ENCODE measurements at regions not wholly inside any gene's neighbourhood (a gene's known extent, or its start where the extent isn't known, plus 50 kb on each side); places are given as distances from the start of the nearest gene placed in this dataset.

DNA sequence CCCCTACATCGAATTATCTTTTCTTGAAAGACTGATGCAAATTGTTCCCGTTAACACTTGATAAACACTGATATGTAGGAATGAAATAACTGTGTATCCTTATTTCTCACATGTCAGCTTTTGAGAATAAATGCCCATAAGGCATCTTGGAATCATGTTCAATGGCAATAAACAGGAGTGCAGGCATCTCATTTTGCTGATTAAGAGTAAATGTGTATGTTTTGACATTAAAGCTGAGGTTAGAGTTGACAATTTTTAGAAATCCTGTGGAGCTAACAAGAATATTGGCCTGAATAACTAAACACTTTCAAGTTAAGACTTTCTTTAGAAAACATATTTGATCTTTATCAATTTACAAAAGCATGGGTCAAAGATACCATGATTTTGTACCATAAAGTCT is 646.2 kb upstream of the MIR17HG start:
- Mint-ChIP-seq H3K27ac (no peak overlapping the region), H3K4me3 (no peak overlapping the region), H3K4me1 (no peaks in the 10 kb centered on the region), H3K36me3 (ENCODE audit: low read depth) (no peaks in the 10 kb centered on the region), H3K27me3 (no peaks in the 10 kb centered on the region)
- DNase-seq (no peak), ATAC-seq (no peak)
- no peaks in the 10 kb centered on the region for H3K9me3 ChIP-seq (ENCODE audit: control insufficient read depth, low read length, poor library complexity, severe bottlenecking)

DNA sequence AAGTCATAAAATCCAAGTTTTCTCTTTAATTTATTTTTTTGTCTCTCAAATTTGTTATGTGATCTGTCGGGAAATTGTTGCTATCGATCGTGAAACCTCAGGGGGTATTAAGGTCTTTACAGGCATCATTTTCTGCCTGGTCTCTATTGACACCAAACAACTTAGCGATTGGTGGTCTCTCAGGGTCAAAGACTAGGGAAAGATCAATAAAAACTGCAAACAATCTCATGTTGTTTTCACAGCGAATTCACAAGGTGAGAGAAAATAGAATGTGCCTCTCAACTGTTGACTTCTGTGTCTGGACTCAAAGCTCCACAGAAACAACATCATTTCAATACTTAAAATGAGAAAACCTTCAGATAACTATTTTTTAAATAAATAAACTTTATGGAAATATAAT is 645.4 kb upstream of the MIR17HG start:
- Mint-ChIP-seq H3K36me3 (ENCODE audit: low read depth) (no peaks in the 10 kb centered on the region), H3K4me3 (no peak overlapping the region), H3K27ac (no peak overlapping the region), H3K27me3 (no peaks in the 10 kb centered on the region), H3K4me1 (no peaks in the 10 kb centered on the region)
- DNase-seq: no peak
- ATAC-seq: no peak
- no peaks in the 10 kb centered on the region for H3K9me3 ChIP-seq (ENCODE audit: control insufficient read depth, low read length, poor library complexity, severe bottlenecking)

DNA sequence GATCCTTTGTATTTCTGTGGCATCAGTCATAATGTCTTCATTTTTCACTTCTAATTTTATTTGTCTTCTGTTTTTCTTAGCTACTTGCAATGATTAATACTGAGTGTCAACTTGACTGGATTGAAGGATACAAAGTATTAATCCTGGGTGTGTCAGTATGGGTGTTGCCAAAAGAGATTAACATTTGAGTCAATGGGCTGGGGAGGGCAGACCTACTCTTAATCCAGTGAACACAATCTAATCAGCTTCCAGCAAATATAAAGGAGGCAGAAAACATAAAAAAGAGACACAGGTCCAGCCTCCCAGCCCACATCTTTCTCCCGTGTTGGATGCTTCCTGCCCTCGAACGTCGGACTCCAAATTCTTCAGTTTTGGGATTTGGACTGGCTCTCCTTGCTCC is 640.9 kb upstream of the MIR17HG start:
- Mint-ChIP-seq H3K27ac (no peak overlapping the region), H3K4me3 (no peak overlapping the region), H3K36me3 (ENCODE audit: low read depth) (no peaks in the 10 kb centered on the region), H3K27me3 (no peaks in the 10 kb centered on the region), H3K4me1 (no peaks in the 10 kb centered on the region)
- ATAC-seq (no peak), DNase-seq (no peak)
- no peaks in the 10 kb centered on the region for H3K9me3 ChIP-seq (ENCODE audit: control insufficient read depth, low read length, poor library complexity, severe bottlenecking)

DNA sequence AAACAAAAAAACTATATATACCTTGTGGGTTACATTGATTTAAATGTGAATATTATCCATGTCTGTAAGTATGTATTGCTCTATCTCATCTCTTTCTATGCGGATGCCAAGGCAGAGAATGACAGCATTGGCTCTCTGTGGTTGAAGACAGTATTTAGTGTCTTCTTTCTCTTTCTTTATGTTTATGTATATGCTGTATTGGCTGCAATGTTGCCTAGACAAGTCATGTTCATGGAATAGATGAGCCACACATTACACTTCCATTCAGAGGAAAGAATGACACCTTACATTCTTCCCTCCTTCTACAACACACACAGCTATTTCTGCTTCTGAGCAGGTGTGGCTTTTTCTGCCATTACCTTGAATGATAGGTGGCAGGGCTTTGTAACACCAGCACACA is 639.4 kb upstream of the MIR17HG start:
- ATAC-seq (no peak), DNase-seq (no peak)
- Mint-ChIP-seq H3K4me3 (no peak overlapping the region), H3K27ac (no peak overlapping the region), H3K27me3 (no peaks in the 10 kb centered on the region), H3K36me3 (ENCODE audit: low read depth) (no peaks in the 10 kb centered on the region), H3K4me1 (no peaks in the 10 kb centered on the region)
- no peaks in the 10 kb centered on the region for H3K9me3 ChIP-seq (ENCODE audit: control insufficient read depth, low read length, poor library complexity, severe bottlenecking)

DNA sequence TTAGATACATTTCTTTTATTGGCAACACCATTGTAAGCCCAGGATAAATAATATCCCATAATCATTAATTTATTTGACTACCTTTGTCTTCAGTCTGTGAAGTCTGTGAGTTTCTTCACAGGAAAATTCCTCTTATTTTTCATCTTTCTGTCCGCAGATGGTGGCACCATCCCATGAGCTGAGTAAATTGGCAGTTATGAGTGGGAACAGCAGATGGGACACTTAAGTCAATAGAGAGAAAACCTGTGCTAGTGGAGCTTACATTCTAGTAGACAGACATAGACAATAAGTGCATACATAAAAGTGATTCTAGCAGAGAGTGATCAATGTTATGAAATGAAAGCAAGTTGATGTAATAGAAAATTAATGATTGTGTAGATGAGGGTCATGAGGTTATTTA is 638.2 kb upstream of the MIR17HG start:
- no peaks in the 10 kb centered on the region for H3K4me1 Mint-ChIP-seq
- ATAC-seq (no peak), DNase-seq (no peak)
- H3K36me3 Mint-ChIP-seq (ENCODE audit: low read depth): no peaks in the 10 kb centered on the region
- H3K27ac Mint-ChIP-seq: no peak overlapping the region
- H3K4me3 Mint-ChIP-seq: no peak overlapping the region
- H3K27me3 Mint-ChIP-seq: no peaks in the 10 kb centered on the region
- no peaks in the 10 kb centered on the region for H3K9me3 ChIP-seq (ENCODE audit: control insufficient read depth, low read length, poor library complexity, severe bottlenecking)

DNA sequence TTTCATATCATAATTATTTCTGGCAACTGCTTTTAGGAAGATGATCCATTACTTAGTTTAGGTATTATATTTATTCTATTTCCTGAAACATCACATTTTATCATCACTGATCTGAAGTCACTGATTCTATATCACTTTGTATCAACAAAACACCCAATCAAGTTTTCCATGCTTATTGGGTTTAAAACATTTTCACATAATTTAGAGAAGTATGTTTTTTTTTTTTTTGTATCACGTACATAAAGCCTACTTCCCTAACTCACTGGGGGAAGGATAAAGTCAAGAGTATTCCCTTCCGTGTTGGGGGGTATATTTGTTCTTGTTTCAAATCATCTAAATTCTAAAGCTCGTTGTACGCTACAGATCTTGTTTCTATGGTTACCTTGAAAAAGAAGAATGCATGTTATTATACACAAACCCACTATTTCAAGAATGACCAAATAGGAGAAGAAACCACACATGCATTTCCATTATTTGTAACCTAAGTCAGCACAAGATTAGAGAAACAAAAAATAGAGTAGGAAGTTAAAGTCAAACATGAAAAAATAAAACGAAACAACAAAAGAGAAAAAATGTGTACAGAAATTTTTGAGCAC is 637.2 kb upstream of the MIR17HG start:
- Mint-ChIP-seq H3K4me1 (no peaks in the 10 kb centered on the region), H3K4me3 (no peak overlapping the region), H3K27ac (no peak overlapping the region), H3K27me3 (no peaks in the 10 kb centered on the region), H3K36me3 (ENCODE audit: low read depth) (no peaks in the 10 kb centered on the region)
- ATAC-seq: no peak
- no peak for DNase-seq
- H3K9me3 ChIP-seq (ENCODE audit: control insufficient read depth, low read length, poor library complexity, severe bottlenecking): no peaks in the 10 kb centered on the region

DNA sequence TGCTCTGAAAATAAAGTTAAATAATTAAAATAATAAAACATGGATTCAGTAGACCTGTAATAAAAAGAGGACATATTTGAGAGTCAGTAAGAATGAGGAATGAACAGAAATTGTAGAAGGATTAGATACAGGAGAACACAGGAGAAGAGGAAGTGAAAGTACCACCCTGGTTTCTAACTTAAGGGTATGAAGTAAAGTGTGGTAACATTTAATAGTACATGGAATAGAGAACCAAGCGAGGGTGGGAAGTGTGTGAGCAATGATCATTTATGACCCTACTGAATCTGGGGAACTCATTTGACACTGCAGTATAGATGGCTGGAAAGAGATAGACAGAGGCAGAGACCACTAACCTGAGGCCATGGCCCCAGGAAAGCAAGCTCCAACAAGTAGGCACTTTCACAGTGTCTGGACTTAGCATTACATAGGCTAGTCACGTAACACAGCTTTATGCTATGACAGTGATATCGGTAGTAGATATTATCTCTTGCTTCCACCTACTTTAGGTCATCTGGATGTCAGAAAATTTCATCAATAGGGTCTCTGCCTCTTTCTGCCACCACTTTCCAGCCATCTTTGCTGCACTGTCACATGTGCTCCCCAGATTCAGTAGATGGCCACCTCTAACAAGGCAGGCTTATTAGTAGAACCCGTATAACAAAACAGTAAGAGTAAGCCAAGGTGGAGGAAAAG is 633.9 kb upstream of the MIR17HG start:
- Mint-ChIP-seq H3K27ac (no peak overlapping the region), H3K36me3 (ENCODE audit: low read depth) (no peaks in the 10 kb centered on the region), H3K27me3 (no peaks in the 10 kb centered on the region), H3K4me1 (no peaks in the 10 kb centered on the region), H3K4me3 (no peak overlapping the region)
- ATAC-seq (no peak), DNase-seq (no peak)
- H3K9me3 ChIP-seq (ENCODE audit: control insufficient read depth, low read length, poor library complexity, severe bottlenecking): no peaks in the 10 kb centered on the region

DNA sequence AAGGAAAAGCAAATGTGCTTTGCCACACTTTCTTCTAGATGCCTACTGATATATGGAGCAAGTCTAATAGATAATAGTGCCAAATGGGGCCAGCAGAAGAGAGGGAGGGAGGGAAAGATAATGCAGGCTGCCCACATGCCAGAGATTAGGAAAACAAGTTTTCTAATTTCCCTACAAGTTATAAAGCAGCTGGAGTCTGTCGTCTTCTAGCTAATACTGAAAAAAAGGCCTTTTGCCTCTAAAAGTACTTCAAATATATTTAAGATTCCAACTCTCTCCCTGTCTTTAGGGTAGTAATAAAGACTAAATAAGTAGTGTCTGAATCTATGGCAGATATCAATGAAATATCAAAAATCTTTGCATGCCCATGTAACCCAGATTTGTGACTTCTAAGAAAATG is 632.0 kb upstream of the MIR17HG start:
- H3K4me1 Mint-ChIP-seq: no peaks in the 10 kb centered on the region
- no peaks in the 10 kb centered on the region for H3K27me3 Mint-ChIP-seq
- no peaks in the 10 kb centered on the region for H3K9me3 ChIP-seq (ENCODE audit: control insufficient read depth, low read length, poor library complexity, severe bottlenecking)
- DNase-seq (no peak), ATAC-seq (no peak)
- H3K27ac Mint-ChIP-seq: no peak overlapping the region
- H3K4me3 Mint-ChIP-seq: no peak overlapping the region
- no peaks in the 10 kb centered on the region for H3K36me3 Mint-ChIP-seq (ENCODE audit: low read depth)

DNA sequence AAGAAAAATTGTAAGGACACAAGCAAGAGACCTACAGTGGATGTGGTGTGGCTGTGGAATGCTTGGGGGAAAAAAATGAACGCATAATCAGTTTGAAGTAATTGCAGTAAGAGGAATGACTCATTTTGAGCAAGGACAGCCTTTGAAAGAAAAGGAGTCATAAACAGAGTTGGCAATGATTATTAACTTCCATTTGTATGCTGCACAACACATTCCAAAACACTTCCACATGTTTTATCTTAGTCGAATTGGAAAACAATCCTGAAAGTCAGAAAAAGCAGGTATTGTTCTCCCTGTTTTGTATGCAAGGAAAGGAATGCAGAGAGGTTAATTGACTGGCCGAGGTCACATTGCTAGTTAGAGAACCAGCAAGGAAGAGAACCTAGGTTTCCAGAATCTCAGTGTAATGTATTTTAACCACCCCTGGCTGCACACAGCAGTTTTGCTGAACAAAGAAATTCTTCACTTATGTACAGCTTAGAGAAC is 630.0 kb upstream of the MIR17HG start:
- Mint-ChIP-seq H3K4me3 (no peak overlapping the region), H3K36me3 (ENCODE audit: low read depth) (no peaks in the 10 kb centered on the region)

DNA sequence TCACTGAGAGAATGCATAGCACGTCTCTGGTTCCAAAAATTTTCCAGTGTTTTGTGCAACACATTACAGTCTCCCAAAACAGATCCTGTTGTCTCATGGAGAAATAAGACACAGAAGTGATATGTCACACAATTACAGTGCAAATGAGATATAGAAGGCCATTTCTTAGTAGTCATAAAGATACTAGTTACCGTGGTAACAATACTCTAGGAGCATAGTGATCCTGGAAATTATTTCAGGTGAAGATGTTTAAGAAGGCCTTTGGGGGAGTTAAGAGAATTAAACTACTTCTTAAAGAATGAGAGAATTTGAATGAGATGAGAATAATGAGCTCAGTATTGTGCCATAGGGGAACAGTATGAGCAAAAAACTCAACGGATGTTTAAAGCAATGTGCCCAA is 628.0 kb upstream of the MIR17HG start:
- H3K27ac Mint-ChIP-seq: no peak overlapping the region
- no peaks in the 10 kb centered on the region for H3K36me3 Mint-ChIP-seq (ENCODE audit: low read depth)
- no peaks in the 10 kb centered on the region for H3K4me1 Mint-ChIP-seq
- no peak for DNase-seq
- no peaks in the 10 kb centered on the region for H3K27me3 Mint-ChIP-seq
- H3K4me3 Mint-ChIP-seq: no peak overlapping the region
- H3K9me3 ChIP-seq (ENCODE audit: control insufficient read depth, low read length, poor library complexity, severe bottlenecking): no peaks in the 10 kb centered on the region
- ATAC-seq: no peak

More for the DNA sequence above, 630.0 kb upstream of the MIR17HG start:
- Mint-ChIP-seq H3K4me1 (no peaks in the 10 kb centered on the region), H3K27ac (no peak overlapping the region), H3K27me3 (no peaks in the 10 kb centered on the region)
- no peak for DNase-seq
- no peak for ATAC-seq
- H3K9me3 ChIP-seq (ENCODE audit: control insufficient read depth, low read length, poor library complexity, severe bottlenecking): no peaks in the 10 kb centered on the region

DNA sequence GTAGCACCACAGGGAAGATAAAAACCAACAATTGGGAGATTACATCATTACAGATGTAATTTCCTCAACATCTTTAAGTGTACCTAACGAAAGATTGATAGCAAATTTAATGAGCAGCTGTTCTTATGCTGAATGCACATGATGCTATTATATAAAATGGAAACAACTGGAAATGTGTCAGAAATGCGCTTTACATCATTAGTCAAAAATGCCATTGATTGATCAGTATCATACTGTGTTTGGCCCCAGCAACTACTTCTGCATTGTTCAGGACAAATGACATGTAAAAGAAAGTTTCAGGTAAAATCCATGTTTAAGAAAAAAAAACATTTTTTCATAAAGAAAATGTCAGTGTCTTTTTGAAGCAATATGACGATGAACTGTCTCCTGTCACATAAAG is 625.5 kb upstream of the MIR17HG start:
- Mint-ChIP-seq H3K27me3 (no peaks in the 10 kb centered on the region), H3K27ac (no peak overlapping the region), H3K36me3 (ENCODE audit: low read depth) (no peaks in the 10 kb centered on the region), H3K4me3 (no peak overlapping the region), H3K4me1 (no peaks in the 10 kb centered on the region)
- no peaks in the 10 kb centered on the region for H3K9me3 ChIP-seq (ENCODE audit: control insufficient read depth, low read length, poor library complexity, severe bottlenecking)
- ATAC-seq (no peak), DNase-seq (no peak)

DNA sequence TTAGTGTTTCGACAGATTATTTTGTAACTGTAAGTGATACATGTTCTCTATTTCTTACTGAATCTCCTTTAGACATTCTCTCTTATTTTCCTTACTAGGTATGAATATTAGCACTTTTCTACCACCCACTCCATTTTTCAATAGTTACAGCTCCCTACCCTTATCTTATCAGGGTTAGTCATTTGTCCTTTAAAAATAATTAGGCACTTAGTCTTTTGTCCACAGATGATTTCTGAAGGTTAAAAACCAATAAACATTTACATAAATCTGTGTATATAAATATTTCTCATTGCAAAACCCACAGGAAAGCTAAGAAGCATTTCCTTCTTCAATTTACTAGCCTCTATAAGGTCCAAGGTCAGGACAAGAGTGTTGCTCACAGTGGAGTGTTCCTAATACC is 624.1 kb upstream of the MIR17HG start:
- no peak overlapping the region for H3K27ac Mint-ChIP-seq
- H3K27me3 Mint-ChIP-seq: no peaks in the 10 kb centered on the region
- H3K4me1 Mint-ChIP-seq: no peaks in the 10 kb centered on the region
- ATAC-seq (no peak), DNase-seq (no peak)
- H3K9me3 ChIP-seq (ENCODE audit: control insufficient read depth, low read length, poor library complexity, severe bottlenecking): no peaks in the 10 kb centered on the region
- H3K36me3 Mint-ChIP-seq (ENCODE audit: low read depth): no peaks in the 10 kb centered on the region
- no peak overlapping the region for H3K4me3 Mint-ChIP-seq

DNA sequence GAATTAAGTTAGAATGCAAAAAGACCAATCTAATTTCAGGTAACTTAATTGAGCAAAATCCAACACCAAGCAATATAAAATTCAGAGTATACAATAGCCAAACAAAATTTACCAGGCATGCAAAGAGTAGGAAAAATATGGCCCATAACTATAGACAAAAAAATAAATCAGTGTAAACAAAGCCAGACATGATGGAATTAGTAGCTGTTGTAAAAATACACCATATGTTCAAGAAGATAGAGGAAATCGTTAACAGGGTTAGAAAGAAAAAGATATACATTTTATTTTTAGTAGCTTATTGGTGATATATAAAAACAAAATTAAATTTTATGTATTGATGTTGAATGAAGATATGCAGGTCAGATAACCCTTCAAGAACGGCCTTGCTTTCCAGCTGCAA is 621.1 kb upstream of the MIR17HG start:
- DNase-seq: no peak

DNA sequence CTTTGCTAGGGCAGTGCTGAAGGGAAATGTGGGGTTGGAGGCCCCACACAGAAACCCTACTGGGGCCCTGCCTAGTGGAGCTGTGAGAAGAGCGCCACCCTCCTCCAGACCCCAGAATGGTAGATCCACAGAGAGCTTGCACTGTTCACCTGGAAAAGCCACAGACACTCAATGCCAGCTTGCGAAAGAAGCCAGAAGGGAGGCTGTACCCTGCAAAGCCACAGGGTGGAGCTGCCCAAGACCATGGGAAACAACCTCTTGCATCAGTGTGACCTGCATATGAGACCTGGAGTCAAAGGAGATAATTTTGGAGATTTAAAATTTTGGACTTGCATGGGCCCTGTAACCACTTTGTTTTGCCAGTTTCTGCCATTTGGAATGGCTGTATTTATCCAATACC is 615.4 kb upstream of the MIR17HG start:
- no peak overlapping the region for H3K27ac Mint-ChIP-seq
- H3K36me3 Mint-ChIP-seq (ENCODE audit: low read depth): no peaks in the 10 kb centered on the region
- ATAC-seq: no peak
- no peak overlapping the region for H3K4me3 Mint-ChIP-seq
- H3K9me3 ChIP-seq (ENCODE audit: control insufficient read depth, low read length, poor library complexity, severe bottlenecking): no peaks in the 10 kb centered on the region
- DNase-seq: no peak
- H3K27me3 Mint-ChIP-seq: no peaks in the 10 kb centered on the region
- no peaks in the 10 kb centered on the region for H3K4me1 Mint-ChIP-seq

More for the DNA sequence above, 621.1 kb upstream of the MIR17HG start:
- Mint-ChIP-seq H3K4me3 (no peak overlapping the region), H3K4me1 (no peaks in the 10 kb centered on the region), H3K36me3 (ENCODE audit: low read depth) (no peaks in the 10 kb centered on the region), H3K27me3 (no peaks in the 10 kb centered on the region), H3K27ac (no peak overlapping the region)
- no peaks in the 10 kb centered on the region for H3K9me3 ChIP-seq (ENCODE audit: control insufficient read depth, low read length, poor library complexity, severe bottlenecking)
- ATAC-seq: no peak

Measured in T-helper 17 cell (primary cell).